ENCODE measurements at regions not wholly inside any gene's neighbourhood (a gene's known extent, or its start where the extent isn't known, plus 50 kb on each side); places are given as distances from the start of the nearest gene placed in this dataset.

DNA sequence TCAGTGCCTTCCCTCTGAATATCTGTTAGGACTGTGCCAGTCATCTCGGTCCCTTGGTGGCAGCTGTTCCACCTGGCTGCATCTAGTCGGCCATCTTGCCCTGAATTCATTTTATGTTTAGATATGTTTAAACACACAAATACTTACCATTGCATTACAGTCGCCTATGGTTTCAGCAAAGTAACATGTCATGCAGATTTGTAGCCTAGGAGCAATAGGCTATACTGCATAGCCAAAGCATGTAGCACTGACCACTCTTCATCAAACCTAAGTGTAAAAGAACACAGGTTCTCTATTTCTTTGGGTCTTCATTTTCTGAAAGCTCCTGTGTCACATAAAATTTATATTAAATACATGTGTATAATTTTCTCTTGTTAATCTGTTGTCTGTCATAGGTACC, 118.9 kb upstream of the THSD7A start:
- no peaks in the 10 kb centered on the region for H3F3A ChIP-seq (ENCODE audit: insufficient read depth, low read length)
- H3K27me3 ChIP-seq (replicated peaks; ENCODE audit: insufficient read depth, low read length) = no peaks in the 10 kb centered on the region
- H4K20me1 ChIP-seq (ENCODE audit: insufficient read depth, low read length) = no peaks in the 10 kb centered on the region
- H3K27ac ChIP-seq (ENCODE audit: low read length) = no peak overlapping the region
- no peaks in the 10 kb centered on the region for H3K79me2 ChIP-seq (ENCODE audit: low read length)
- TF ChIP-seq, protein P1, sequence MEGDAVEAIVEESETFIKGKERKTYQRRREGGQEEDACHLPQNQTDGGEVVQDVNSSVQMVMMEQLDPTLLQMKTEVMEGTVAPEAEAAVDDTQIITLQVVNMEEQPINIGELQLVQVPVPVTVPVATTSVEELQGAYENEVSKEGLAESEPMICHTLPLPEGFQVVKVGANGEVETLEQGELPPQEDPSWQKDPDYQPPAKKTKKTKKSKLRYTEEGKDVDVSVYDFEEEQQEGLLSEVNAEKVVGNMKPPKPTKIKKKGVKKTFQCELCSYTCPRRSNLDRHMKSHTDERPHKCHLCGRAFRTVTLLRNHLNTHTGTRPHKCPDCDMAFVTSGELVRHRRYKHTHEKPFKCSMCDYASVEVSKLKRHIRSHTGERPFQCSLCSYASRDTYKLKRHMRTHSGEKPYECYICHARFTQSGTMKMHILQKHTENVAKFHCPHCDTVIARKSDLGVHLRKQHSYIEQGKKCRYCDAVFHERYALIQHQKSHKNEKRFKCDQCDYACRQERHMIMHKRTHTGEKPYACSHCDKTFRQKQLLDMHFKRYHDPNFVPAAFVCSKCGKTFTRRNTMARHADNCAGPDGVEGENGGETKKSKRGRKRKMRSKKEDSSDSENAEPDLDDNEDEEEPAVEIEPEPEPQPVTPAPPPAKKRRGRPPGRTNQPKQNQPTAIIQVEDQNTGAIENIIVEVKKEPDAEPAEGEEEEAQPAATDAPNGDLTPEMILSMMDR (IDR thresholded peaks at IDR 0.05; ENCODE audit: low read length) = no peak
- no peak for TF ChIP-seq EZH2 (optimal IDR thresholded peaks at IDR 0.05; ENCODE audit: low read depth, low read length)
- no peak for TF ChIP-seq EZH2phosphoT487 (IDR thresholded peaks at IDR 0.05; ENCODE audit: low read length)
- H3K36me3 ChIP-seq (replicated peaks; ENCODE audit: insufficient read depth, low read length) = no peaks in the 10 kb centered on the region
- no peaks in the 10 kb centered on the region for H3K9me3 ChIP-seq (replicated peaks; ENCODE audit: insufficient read depth, low read length)
- no peaks in the 10 kb centered on the region for H3K4me1 ChIP-seq (ENCODE audit: low read length)
- no peak overlapping the region for H2AFZ ChIP-seq (ENCODE audit: low read length)
- no peak for DNase-seq
- H3K9me2 ChIP-seq (replicated peaks; ENCODE audit: insufficient read depth, low read length) = no peaks in the 10 kb centered on the region
- H3K4me3 ChIP-seq (ENCODE audit: low read length) = no peak overlapping the region
- no peak overlapping the region for H3K9ac ChIP-seq (ENCODE audit: low read length)
- no peak overlapping the region for H3K4me2 ChIP-seq (ENCODE audit: low read depth, low read length)

GRCh38 chr7:11951909-11952308, 119.9 kb upstream of the THSD7A start:
- no peak for DNase-seq
- H3K9ac ChIP-seq (ENCODE audit: low read length) = no peak overlapping the region
- H3K4me3 ChIP-seq (ENCODE audit: low read length) = no peak overlapping the region
- no peaks in the 10 kb centered on the region for H3K36me3 ChIP-seq (replicated peaks; ENCODE audit: insufficient read depth, low read length)
- H3K9me3 ChIP-seq (replicated peaks; ENCODE audit: insufficient read depth, low read length) = no peaks in the 10 kb centered on the region
- H3K27ac ChIP-seq (ENCODE audit: low read length) = no peak overlapping the region
- TF ChIP-seq, protein P1 (IDR thresholded peaks at IDR 0.05; ENCODE audit: low read length) = no peak
- TF ChIP-seq EZH2phosphoT487 (IDR thresholded peaks at IDR 0.05; ENCODE audit: low read length) = no peak
- TF ChIP-seq EZH2 (optimal IDR thresholded peaks at IDR 0.05; ENCODE audit: low read depth, low read length) = no peak
- H4K20me1 ChIP-seq (ENCODE audit: insufficient read depth, low read length) = no peaks in the 10 kb centered on the region
- H3K27me3 ChIP-seq (replicated peaks; ENCODE audit: insufficient read depth, low read length) = no peaks in the 10 kb centered on the region
- H2AFZ ChIP-seq (ENCODE audit: low read length) = no peak overlapping the region
- no peaks in the 10 kb centered on the region for H3K9me2 ChIP-seq (replicated peaks; ENCODE audit: insufficient read depth, low read length)
- no peaks in the 10 kb centered on the region for H3K79me2 ChIP-seq (ENCODE audit: low read length)
- no peak overlapping the region for H3K4me2 ChIP-seq (ENCODE audit: low read depth, low read length)
- no peaks in the 10 kb centered on the region for H3F3A ChIP-seq (ENCODE audit: insufficient read depth, low read length)
- no peaks in the 10 kb centered on the region for H3K4me1 ChIP-seq (ENCODE audit: low read length)

DNA sequence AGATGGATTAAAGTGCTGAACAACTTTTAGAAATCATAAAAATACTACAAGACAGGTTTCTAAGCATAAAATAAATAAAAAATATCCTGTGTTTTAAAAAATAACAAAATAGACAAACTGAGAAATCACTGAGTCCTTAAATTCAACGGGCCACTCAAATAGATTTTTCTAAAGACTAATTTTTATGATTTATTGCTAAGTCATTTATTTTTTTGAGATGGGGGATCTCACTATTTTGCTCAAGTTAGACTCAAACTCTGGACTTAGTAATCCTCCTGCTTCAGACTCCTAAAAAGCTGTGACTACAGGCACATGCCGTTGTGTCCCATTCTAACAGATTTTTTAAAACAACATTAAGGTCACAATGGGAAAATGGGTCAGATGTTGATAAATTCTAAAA, 121.0 kb upstream of the THSD7A start:
- no peaks in the 10 kb centered on the region for H3K36me3 ChIP-seq (replicated peaks; ENCODE audit: insufficient read depth, low read length)
- no peak overlapping the region for H3K27ac ChIP-seq (ENCODE audit: low read length)
- H3K27me3 ChIP-seq (replicated peaks; ENCODE audit: insufficient read depth, low read length) = no peaks in the 10 kb centered on the region
- no peaks in the 10 kb centered on the region for H3K9me2 ChIP-seq (replicated peaks; ENCODE audit: insufficient read depth, low read length)
- no peak overlapping the region for H3K4me3 ChIP-seq (ENCODE audit: low read length)
- H3K9ac ChIP-seq (ENCODE audit: low read length) = no peak overlapping the region
- H3K4me2 ChIP-seq (ENCODE audit: low read depth, low read length) = no peak overlapping the region
- no peaks in the 10 kb centered on the region for H3K4me1 ChIP-seq (ENCODE audit: low read length)
- no peaks in the 10 kb centered on the region for H4K20me1 ChIP-seq (ENCODE audit: insufficient read depth, low read length)
- DNase-seq = no peak
- H2AFZ ChIP-seq (ENCODE audit: low read length) = no peak overlapping the region
- H3K79me2 ChIP-seq (ENCODE audit: low read length) = no peaks in the 10 kb centered on the region
- no peaks in the 10 kb centered on the region for H3K9me3 ChIP-seq (replicated peaks; ENCODE audit: insufficient read depth, low read length)
- H3F3A ChIP-seq (ENCODE audit: insufficient read depth, low read length) = no peaks in the 10 kb centered on the region
- TF ChIP-seq EZH2 (optimal IDR thresholded peaks at IDR 0.05; ENCODE audit: low read depth, low read length) (no peak), EZH2phosphoT487 (IDR thresholded peaks at IDR 0.05; ENCODE audit: low read length) (no peak)
- TF ChIP-seq, protein P1 (IDR thresholded peaks at IDR 0.05; ENCODE audit: low read length) = no peak

Data from MM.1S (cell line).